ENCODE measurements at regions not wholly inside any gene's neighbourhood (a gene's known extent, or its start where the extent isn't known, plus 50 kb on each side); places are given as distances from the start of the nearest gene placed in this dataset.

- no peak for DNase-seq (ENCODE audit: low read depth)
- no peak for TF ChIP-seq CTCF (conservative IDR thresholded peaks at IDR 0.05; ENCODE audit: low read depth, low read length)
- no peak overlapping the region for H3K4me3 ChIP-seq (ENCODE audit: low read depth, low read length)
Measured at GRCh38 chr1:105317976-105318375, 1568.3 kb downstream of the AMY1C start.

GRCh38 chr1:105326886-105327285, 1577.2 kb downstream of the AMY1C start:
- DNase-seq (ENCODE audit: low read depth) = no peak
- no peak overlapping the region for H3K4me3 ChIP-seq (ENCODE audit: low read depth, low read length)
- no peak for TF ChIP-seq CTCF (conservative IDR thresholded peaks at IDR 0.05; ENCODE audit: low read depth, low read length)

- DNase-seq (ENCODE audit: low read depth) = no peak
- no peak overlapping the region for H3K4me3 ChIP-seq (ENCODE audit: low read depth, low read length)
- no peak for TF ChIP-seq CTCF (conservative IDR thresholded peaks at IDR 0.05; ENCODE audit: low read depth, low read length)
Measured at GRCh38 chr1:105337420-105337819, 1587.7 kb downstream of the AMY1C start.

GRCh38 chr1:105343317-105343716, 1593.6 kb downstream of the AMY1C start:
- no peak for DNase-seq (ENCODE audit: low read depth)
- no peak for TF ChIP-seq CTCF (conservative IDR thresholded peaks at IDR 0.05; ENCODE audit: low read depth, low read length)
- H3K4me3 ChIP-seq (ENCODE audit: low read depth, low read length) = no peak overlapping the region

GRCh38 chr1:105359457-105359856, 1609.8 kb downstream of the AMY1C start:
- no peak overlapping the region for H3K4me3 ChIP-seq (ENCODE audit: low read depth, low read length)
- DNase-seq (ENCODE audit: low read depth) = no peak
- no peak for TF ChIP-seq CTCF (conservative IDR thresholded peaks at IDR 0.05; ENCODE audit: low read depth, low read length)

GRCh38 chr1:105362438-105362837, 1612.7 kb downstream of the AMY1C start:
- TF ChIP-seq CTCF (conservative IDR thresholded peaks at IDR 0.05; ENCODE audit: low read depth, low read length) = no peak
- DNase-seq (ENCODE audit: low read depth) = no peak
- no peak overlapping the region for H3K4me3 ChIP-seq (ENCODE audit: low read depth, low read length)

GRCh38 chr1:105368446-105368845, 1618.7 kb downstream of the AMY1C start:
- no peak for TF ChIP-seq CTCF (conservative IDR thresholded peaks at IDR 0.05; ENCODE audit: low read depth, low read length)
- no peak overlapping the region for H3K4me3 ChIP-seq (ENCODE audit: low read depth, low read length)
- no peak for DNase-seq (ENCODE audit: low read depth)
